H4 (cell line): ENCODE measurements at regions not wholly inside any gene's neighbourhood (a gene's known extent, or its start where the extent isn't known, plus 50 kb on each side); places are given as distances from the start of the nearest gene placed in this dataset.
A peak's percentile ranks its signal among the peaks of the same experiment; 100 is the strongest.

Experiments
- DNase-seq: peaks from one replicate; pipeline ENCODE4 v3.0.0-alpha.2; 2015; ENCODE audit warnings: low spot score

DNA sequence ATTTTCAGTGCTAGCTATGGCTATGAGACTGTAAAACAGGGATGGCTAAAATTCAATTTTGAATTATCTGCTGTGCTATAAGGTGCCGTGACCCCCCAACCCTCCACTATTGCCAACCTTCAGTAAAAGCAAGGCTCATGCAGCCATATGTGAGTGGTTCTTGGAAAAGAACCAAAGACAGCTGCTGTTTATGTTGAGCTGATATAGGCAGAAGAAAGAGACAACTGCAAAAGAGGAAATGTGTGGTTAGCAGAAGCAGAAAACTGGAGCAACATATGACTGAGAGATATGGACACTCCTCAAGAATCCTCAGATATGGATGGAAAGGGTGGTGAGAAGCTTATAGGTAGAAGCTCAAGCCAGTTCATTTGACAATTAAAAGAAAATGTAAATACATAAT is 200.3 kb downstream of the TLE1 start:
- DNase-seq, result no peak

DNA sequence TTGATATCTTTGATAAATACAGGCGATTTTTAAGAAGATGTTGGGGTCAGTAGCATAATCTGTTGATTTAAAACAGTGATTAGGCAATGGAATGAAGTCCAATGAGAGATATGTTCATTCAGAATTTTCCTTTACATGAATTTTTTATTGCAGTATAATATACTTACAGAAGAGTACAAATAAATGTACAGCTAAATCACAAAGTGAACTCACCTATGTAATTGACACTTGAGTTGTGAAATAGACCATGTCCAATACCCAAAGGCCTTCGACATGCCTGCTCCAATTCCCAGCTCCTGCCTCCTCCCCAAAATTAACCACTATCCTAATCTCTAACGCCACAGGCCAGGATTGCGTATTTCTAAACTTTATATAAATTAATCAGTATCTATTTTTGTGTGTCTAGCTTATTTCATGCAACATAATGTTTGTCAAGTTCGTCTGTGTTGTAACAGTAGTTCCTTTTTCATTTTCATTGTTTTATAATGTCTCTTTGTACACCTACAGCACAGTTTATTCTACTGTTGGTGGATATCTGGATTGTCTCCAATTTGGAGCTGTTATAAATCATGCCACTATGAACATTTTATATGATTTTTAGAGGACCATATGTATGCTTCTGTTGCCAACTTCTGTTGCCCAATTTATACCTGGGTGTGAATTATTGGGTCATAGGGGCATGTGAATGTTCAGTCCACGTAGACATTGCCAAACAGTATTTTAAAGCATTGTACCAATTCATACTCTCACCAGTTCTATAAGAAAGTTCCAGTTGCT is 208.3 kb downstream of the TLE1 start:
- no peak for DNase-seq

DNA sequence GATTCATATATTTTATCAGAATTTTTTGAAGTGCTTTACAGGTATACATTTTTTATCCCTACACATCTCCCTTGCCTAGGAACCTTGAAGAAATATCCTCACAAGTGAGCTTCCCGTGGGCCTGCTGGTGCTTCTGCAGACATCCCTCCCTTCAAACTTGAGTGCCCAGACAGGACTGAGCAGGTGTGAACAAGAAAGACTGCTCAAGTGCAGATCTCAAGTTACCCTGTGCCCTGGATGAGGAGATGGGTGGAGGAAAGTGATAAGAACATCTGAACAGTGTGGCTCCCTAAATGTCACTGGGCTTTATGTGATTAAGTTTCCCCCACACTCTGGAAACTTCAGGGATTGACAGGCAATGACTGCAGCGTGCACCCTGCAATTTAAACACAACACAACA is 209.8 kb downstream of the TLE1 start:
- DNase-seq, result no peak

DNA sequence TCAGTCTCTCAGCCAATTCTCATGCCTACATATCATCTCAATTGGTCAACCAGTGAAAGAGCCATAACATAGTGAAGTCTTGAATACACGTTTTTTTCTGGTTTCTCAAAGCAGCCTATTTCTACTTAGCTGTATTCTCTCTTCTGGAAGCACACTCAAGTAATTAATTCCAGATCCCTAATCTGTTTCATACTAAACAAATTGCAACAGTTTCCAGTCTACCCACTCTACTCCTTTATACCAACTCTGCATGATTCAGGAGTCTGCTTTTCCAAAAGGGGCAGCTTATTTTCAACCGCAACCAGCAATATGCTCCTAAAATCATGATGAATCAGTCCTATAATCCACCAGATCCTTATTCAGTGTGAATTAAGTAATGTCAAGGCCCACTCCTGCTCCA is 211.7 kb downstream of the TLE1 start:
- DNase-seq, result no peak

DNA sequence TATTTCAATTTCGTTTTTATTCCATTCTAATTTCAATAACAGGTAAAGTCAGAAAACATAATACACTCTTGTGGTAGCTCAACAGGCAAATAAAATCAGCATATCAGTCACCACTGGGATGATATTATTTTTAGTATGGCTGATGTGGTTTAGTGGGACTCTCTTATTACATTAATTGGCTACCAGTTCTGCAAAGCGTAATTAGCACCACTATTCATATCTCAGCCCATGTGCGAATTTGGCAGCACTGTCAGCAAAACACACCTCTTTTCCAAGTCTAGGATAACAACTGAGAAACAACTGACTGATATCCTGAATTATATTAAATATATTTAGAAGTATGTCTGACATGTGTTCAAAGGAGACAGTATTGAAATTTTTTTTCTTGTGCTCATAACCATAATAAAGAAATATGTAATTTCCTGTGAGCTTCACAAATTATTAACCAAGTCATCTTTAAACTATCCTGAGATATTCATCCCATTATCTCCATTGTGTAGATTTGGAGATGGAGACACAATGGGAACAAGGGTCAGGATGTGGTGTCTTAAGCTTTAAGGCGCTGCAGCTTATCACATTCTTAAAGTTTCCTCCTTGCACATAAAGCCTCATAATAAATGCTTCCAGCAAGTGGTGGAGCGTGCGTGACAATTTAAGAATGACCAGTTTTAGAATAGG is 212.4 kb downstream of the TLE1 start:
- no peak for DNase-seq

DNA sequence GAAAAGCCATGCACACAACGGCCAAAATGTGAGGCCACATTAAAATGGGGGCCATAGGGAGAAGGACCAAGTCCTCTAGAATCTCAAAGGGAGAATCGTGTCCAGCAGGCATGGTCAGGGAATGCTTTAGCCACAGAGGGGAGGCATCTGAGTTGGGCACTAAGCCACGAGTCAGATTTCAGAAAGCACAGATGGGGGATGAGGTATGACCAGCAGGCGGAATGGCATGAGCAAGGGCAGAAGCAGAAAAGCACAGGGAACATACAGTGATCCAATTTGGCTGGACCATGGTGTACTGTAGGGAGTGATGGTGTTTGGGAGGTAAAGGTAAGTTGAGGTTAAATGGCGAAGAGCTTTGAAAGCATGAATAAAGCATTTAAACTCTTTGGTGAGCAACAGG is 214.6 kb downstream of the TLE1 start:
- DNase-seq, result no peak

DNA sequence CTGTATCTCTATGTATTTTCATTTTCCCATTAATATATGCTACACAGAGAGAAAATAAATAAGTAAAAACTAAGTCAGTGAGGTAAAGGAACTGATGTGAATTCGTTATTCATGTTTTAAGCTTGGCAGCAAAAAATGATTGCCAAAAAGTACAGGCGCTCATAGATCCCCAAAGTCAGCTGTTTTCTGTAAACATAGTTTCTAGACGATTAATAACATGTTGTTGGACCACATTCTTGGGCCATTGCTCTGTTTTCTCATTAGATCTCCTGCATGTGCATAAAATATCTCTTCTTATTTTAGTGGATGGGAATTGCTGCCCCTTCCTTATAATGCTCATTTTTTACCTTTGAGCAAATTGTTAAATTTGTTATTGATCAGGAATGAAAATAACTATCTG is 215.2 kb downstream of the TLE1 start:
- no peak for DNase-seq

DNA sequence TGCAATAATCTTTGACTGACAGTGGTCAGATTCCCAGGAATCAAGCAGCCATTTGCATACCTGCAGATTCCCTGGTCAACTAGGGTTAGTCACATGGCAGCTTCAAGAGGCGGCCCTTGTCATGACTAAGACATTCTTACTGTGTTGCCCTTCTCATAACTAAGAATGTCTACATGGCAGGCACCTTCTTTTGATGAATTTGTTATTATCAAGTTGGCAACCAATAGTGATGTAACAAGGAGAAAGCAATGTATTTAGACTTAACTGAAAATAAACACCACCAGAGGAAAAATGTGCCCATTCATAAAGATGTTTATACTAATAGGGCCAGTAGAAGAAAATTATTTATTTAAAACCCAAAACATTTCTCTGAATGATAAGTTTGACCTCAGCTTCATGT is 215.6 kb downstream of the TLE1 start:
- DNase-seq, result no peak

DNA sequence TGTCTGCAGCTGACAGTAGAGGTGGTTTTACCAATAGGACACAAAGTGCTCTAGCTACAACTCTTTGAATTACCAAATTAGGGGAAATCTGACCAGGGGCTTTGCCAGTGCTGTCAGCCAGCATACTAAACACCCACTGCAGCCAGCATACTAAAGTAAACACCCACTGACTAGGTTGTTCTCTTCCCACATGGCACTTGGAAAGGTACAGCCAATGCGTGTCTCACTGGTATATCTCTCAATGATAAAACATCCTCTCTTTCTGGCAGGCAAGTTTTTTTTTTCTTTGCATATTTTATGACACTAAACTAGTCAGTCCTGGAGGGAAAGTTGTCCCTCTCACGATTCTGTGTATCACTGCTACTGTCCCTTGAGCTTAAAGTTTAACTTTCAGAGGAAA is 216.1 kb downstream of the TLE1 start:
- no peak for DNase-seq

DNA sequence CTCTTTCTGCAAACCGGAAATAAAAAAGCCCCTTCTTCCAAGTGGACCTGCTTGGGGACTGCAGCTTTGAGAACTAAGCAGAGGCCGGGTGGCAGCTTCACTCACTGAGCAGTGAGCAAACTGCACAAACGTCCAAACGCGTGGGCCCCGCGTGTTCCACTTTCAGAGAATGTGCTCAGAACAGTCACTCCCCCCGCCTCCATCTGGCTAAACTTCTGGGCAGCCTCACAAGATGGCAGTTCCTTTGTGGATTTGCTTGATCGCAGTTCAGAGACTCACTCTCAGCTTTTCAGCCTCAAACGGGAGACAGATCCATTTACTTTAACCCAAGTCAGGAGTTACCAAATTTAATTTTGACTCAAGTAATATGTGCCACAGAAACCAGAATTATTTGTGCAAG is 216.6 kb downstream of the TLE1 start:
- DNase-seq, result no peak

DNA sequence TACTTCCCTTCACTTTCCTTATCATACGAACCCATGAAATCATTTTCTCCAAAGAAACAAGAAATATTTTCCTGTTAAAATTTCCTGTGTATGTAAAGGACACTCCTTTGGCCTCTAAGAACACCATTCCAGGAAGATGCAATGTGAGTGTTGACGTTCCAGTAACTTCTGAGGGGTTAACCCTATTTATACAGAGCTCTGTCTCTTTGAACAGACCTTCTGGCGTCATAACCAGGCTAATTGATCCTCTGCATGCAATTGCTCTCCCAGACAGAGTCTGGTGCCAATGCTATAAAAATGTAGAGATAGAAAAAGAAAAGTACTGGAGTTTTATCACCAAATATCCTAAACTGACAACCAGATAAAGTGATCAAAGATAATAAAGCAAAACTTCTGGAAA is 218.5 kb downstream of the TLE1 start:
- no peak for DNase-seq

DNA sequence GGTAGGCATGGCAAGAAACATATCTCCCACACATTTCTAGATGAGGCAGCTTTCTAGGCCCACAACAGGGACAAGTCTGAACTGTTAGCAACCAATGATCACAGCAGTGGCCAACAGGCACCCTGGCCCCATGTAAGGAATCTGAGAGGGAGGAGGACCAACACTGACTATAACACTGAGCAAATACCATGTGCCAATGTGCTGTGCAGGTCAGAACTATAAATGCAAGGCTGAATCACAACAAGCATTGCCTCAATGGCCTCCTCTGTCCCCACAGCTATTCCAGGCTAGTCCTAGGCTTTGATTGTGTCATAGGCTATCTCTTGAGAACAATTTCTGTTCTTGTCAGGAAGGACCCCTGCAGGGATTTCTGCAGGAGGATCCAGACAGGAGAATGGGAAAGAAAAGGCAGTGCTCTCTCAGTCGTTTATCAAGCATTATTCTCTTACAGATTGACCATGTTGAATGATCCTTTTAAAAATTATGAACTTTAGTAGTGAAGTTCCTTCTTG is 221.2 kb downstream of the TLE1 start:
- no peak for DNase-seq

DNA sequence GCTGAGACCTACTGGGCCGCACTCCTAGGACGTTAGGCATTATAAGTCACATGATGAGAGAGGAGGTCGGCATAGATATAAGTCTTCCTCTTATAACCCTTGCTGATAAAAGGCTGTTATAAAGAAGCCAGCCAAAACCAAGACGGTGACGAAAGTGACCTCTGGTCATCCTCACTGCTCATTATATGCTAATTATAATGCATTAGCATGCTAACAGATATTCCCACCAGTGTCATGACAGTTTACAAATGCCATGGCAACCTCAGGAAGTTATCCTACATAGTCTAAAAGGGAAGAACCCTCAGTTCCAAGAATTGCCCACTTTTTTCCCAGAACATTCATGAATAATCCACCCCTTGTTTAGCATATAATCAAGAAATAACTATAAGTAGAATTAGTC is 222.4 kb downstream of the TLE1 start:
- no peak for DNase-seq

DNA sequence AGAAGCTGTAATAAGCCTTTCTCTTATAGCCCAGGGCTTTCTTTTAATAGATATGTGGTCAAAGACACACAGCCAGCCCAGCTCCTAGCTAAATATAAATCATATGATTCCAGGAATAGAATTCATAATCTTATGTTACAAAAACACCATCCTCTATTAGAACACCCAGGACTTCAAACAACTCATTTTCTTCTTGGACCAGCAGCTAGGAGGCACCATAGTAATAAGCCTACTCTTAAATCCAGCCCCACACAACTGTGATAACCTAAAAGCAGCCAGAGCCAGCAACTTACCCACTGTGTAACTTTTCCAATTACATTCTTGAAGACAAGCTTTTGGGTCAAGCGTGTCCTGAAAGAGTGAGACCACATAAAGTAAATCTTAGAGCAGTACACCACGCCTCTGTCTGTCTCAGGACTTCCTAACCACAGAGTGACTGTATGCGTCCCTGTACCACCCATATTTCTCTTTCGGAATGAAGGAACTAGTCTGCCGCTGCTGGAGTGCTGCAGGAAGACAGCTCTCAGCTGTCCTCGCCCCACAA is 223.8 kb downstream of the TLE1 start:
- peak; percentile 45 for DNase-seq

DNA sequence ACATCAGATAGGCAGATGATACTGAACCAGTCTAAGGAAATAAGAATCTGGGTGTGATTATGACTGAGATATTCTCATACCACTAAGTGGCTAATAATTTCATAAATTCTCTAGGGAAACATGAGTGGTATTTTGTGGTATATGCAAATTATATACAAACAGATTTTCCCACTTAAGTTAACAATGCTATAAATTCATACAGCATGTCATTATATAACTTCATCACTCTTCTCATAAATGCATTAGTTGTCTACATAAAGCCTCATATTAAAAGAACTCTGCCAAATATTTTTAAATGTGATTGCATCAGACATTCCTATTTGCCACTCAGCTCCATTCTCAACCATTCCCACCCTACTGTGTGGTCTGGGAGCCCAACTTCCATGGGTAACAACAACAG is 226.5 kb downstream of the TLE1 start:
- no peak for DNase-seq

DNA sequence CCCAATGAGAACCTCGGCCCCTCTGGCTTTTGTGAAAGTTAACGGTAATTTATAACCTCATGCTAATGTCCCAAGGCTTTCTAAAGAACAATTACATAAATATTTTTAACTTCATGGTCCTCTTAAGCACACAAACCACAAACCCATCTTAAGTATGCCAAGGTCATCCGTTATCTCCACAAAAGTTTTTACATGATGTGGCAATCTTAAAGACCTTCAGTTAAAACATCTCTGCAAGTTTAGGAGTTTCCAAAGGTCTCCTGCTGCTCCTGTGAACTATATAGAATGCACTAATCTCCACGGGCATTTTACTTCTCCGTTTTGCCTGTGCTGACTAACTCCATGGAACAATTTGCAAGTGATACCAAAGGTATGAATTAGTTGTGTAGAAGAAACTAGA is 228.2 kb downstream of the TLE1 start:
- peak; percentile 6 for DNase-seq

DNA sequence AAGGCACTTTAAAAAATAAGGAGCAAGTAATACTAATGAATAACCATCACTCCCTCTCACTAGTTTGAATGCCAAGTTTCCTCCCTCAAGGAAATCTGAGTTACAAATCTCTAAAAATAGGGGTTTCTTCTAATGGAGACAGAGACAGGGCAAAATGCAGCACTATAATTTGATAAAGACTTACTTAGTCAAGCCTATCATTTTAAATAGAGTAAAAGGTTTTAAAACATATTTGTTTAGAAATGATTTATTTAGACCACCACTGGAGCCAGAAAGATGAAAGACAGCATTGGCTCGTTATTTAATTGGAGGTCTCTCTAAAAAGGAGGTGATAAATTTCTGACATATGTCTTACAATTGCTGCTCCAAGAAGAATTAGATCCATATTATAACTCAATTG is 228.7 kb downstream of the TLE1 start:
- no peak for DNase-seq

DNA sequence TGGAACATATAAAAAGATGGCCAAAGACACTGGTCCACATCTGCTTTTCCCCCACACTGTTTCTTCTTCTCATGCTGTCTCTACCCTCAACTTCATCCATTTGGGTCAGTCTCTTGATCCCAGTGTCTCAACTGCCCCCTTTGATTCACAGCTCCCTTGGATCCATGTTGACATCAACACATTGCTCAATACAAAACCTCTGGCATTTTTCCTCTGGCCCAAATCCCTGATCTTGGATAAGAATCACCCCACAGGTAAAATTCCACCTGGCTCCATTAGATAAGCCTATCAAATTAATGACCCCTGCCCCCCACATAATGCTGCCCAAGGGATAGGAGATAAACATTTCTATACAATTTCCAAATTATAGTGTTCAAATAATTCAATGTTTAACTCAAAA is 229.8 kb downstream of the TLE1 start:
- DNase-seq, result no peak

DNA sequence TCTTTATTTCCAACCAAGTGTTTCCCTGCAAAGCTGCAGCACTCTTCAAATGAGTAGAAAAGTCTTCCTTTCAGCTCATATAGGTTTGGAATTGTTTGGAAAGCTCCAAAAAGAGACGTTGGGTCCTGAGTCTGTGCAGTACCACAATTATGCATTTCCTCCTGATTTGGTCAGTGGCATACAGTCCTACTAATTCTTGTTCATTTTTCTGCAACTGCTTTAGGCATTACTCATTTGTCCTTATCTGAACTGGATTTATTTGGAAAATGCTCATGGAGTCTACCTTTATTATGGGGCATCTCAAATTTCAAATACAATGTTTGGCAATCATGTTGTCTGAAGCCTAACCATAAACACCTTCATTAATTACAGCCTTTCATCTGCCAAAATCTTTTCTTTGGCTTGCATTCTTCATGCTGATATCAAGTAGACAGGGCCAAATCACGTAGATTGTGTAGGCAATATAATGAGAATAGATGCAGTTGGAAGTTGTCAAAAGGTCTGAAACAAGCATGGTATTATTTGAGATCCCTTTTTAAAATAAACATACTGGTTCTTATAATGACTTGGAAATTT is 232.8 kb downstream of the TLE1 start:
- peak; percentile 39 for DNase-seq

DNA sequence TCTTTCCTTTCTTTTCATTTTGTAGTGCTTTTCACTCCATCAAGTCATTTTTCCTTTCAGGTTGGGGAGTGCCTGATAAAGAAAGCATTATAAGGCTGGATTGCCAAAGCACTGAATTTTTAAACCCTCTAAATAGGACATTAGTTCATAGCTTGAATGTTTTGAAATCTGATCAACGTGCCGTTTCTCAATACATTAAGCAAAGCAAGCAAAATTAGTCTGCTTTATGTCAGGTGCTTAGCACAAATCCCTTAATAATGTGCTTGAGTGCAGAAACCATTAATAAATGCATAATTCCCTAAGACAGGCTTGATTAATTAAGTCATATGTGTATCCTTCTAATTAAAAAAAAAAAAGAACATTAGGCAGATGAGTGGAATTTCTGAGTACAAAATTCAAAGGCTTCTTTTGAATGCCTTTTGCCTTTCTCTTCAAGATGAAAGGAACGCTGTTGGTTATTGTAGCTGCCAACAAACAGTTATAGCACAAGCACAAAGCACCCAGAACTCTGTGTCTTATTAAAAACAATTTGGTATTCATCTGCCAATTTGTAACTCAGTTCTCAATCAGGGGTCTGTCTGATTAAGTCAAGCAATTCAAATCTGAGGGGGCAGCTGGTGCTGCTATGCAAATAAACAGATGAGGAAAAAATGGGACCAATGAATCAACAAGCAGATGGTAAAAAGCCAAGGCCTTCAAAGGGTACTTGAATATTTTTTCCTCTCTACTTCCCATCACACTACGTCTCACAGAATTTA is 233.7 kb downstream of the TLE1 start:
- DNase-seq, result no peak

DNA sequence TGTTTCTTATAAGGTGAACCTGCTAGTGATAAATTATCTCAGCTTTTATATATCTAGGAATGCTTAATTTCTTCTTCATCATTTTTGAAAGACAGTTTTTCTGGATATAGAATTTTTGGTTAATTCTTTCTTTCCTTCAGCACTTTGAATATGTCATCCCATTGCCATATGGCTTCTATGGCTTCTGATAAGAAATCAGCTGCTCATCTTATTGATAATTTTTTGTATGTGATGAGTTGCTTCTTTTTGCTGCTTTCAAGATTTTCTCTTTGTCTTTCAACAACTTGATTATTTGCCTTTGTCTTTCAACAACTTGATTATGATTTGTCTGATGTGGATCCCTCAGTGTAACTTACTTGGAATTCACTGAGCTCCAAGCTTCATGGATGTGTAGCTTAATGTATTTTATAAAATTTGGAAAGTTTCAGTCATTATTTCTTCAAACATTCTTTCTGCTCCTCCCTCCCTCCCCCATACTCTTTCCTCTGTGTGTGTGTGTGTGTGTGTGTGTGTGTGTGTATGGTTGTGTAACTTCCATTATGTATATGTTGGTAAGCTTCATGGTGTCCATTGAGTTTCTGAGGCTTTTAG is 243.9 kb downstream of the TLE1 start:
- no peak for DNase-seq

DNA sequence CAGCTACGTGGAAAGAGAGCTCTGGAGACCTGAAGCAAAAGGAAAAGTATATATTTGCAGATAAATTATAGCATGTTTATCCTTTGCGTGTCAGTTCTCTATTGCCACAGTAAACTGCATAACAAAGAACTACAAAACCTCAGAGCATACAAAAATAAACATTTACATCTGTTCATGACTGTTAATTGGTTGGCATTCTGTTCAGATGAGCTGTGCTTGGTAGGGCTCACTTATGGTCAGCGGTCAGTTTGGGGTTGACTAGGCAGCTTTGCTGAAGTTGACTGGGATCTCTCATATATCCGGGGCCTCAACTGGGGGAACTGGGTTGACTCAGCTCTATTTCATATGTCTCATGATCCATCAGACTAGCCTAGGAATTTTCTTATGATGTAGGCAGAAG is 257.7 kb downstream of the TLE1 start:
- DNase-seq, result peak; percentile 97
